Upper lobe of left lung (tissue), 4 donors: ENCODE measurements at regions not wholly inside any gene's neighbourhood (a gene's known extent, or its start where the extent isn't known, plus 50 kb on each side); places are given as distances from the start of the nearest gene placed in this dataset.

Source experiments
- CTCF ChIP-seq, 6 experiments: fragments of 450-650 bp in 4 of 6; fragments of 200-600 bp in 2 of 6; sonication (generic) in 2 of 6; IDR thresholded peaks; one replicate each; pipeline ENCODE4 v1.5.1; 2016 to 2019; ENCODE audit warnings: antibody characterized with exemption in 6 of 6
- EP300 ChIP-seq, 4 donors: sonication (generic); formaldehyde crosslinking; IDR thresholded peaks; one replicate each; pipeline ENCODE4 v1.5.1; 2017; ENCODE audit warnings: antibody characterized with exemption in 4 of 4, control low read depth in 2 of 4
- POLR2A ChIP-seq, 4 donors: fragments of 450-650 bp; IDR thresholded peaks; one replicate each; pipeline ENCODE4 v1.5.1; 2016 to 2017; ENCODE audit warnings: antibody characterized with exemption in 4 of 4, mild to moderate bottlenecking in 2 of 4
- POLR2AphosphoS5 ChIP-seq, 2 donors: sonication (generic); formaldehyde crosslinking; IDR thresholded peaks; one replicate each; pipeline ENCODE4 v1.5.1; 2017; ENCODE audit warnings: antibody characterized with exemption in 2 of 2

GRCh38 chr5:28822071-28822470 lies 1783.7 kb upstream of the CDH9 start:
- TF ChIP-seq CTCF (IDR thresholded peaks at IDR 0.05): no peak
- no peak for TF ChIP-seq POLR2A (IDR thresholded peaks at IDR 0.05)
- no peak for TF ChIP-seq EP300 (IDR thresholded peaks at IDR 0.05)
- no peak for TF ChIP-seq POLR2AphosphoS5 (IDR thresholded peaks at IDR 0.05)
